HG02840 (cell line): ENCODE measurements at regions not wholly inside any gene's neighbourhood (a gene's known extent, or its start where the extent isn't known, plus 50 kb on each side); places are given as distances from the start of the nearest gene placed in this dataset.

Source experiments
- ATAC-seq: cut with Tn5 transposase; IDR thresholded peaks from one replicate; pipeline ENCODE4 v1.9.1; 2021; ENCODE audit warnings: mild to moderate bottlenecking, moderate library complexity, moderate number of reproducible peaks; ENCODE audit not compliant: unreplicated experiment, low FRiP score

DNA sequence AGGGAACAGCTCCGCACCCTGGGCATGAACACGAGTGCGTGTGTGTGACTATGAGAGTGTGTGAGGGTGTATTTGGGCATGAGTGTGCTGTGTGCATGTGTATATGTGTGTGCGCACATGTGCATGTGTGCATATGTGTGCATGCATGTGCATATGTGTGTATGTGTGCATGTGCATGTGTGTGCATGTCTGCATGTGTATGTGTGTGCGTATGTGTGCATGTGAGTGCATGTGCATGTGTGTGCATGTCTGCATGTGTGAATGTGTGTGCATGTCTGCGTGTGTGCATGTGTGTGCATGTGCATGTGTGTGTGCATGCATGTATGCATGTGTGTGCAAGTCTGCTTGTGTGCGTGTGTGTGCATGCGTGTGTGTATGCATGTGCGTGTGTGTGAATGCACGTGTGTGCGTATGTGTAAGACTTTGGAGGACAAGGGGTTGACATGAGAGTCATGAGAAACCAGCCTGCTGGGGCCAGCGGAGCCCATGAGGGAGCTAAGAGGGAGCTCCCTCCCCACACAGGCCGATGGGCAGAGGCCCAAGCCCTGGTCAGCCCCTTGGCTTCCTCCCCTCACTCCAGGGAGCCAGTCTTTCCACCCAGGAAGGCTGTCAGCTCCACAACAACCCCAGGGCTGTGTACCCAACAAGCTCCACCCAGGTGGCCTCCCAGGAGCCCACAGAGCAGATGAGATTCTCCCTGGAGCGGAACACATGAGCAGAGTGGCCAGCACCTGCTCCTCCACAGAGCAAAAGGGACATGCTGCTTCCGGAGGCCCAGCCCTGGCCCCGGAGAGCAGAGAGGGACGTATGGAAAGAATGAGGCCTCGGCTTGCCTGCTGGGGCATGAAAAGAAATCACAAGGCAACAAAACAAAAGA is 142.5 kb upstream of the PPP2R2D start:
- no peak for ATAC-seq

GRCh38 chr10:131758939-131759301 is 141.9 kb upstream of the PPP2R2D start:
- no peak for ATAC-seq

DNA sequence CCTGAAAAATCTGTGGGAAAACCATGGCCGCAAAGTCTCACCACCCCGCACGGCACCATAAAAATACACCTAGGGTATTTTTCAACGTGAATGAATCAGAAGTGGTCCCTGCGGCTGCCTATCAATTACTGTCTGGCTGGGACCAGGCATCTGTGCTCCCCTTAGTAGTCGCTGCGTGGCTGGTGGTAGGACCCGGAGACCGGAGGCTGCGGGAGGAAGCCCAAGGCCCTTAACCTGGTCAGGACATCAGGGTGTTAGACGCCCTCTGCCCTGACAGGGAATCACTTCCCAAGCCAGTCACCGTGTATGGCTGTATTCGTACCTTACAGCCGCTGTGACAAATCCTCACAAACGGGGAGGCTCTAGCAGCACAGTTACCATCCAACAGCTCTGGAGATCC is 141.5 kb upstream of the PPP2R2D start:
- ATAC-seq = no peak

GRCh38 chr10:131760416-131761166 is 140.2 kb upstream of the PPP2R2D start:
- ATAC-seq = no peak

- no peak for ATAC-seq
Observed at GRCh38 chr10:131762789-131763696, 137.8 kb upstream of the PPP2R2D start.

DNA sequence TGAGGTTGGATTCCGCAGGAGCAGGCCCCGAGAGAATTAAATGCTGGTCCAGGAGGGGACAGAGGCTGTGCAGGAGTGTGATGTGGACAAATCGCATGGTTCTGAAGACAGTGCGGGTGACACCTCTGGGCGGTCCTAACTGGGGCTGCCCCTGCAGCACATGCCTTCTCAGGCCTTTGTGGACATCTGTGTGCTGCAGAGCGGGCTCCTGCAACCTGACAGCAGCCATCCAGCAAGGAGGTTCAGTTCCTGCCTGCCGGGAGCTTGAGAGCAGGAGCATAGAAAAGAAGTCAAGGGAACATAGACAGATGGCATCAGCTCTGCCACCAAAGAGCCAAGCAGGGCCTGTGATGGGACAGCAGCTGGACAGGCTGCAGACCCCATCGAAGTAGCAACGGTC is 135.9 kb upstream of the PPP2R2D start:
- ATAC-seq = no peak

GRCh38 chr10:131766096-131766495 is 134.7 kb upstream of the PPP2R2D start:
- ATAC-seq = no peak

DNA sequence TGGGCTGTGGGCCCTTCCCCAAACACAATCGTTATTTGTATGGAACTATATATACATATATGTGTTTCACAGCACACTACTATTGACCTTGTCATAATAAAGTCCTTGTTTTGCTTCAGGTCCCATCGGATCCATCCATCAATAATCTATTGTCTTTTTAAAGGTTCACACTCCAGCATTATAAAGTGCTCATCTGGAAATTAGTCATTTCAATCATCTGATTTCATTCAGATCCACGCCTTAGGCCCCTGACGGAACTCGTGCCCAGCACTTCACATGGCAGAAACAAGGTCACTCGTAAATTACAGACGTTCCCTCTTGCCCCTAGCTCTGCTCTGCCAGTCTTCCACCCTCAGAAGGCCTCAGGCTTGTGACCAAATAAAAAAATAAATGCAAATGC is 133.1 kb upstream of the PPP2R2D start:
- ATAC-seq = no peak

DNA sequence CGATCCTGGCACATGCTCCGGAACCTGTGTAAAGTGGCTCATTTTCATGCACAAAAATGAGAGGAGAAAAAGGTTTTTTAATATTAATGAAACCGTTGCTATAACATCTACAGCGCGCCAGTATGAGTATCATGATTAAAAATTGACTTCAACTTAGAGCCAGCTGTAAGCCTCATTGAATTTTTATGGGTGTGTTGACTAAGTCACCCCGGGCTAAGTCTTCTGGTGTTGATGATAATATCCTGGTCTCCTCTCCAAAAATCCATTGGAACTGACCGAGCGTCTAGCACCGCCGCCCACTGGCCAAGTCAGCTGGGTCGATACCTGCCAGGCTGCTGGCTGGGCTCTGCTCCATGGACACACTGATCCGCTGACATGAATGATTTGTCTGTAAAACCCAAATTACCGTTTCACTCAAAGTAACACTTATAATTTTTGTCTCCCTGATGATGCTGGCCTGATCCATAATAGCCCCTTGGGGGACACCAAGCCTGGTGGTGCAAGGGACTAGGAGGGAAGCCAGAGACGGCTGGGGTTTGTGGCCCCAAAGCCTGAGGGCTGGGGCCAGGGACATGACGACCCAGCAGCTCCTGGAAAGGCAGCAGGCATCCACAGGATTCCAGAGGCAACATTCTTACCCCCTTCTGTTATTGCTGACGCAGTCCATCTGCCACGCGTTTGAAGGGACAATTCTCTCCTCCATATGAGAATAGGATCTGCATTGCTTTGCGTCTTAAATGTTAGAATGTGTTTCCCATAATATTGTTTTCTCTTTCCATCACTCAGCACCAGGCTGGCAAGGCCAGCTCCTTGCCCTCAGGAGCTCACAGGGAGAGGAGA is 131.0 kb upstream of the PPP2R2D start:
- no peak for ATAC-seq

GRCh38 chr10:131770946-131771633 is 129.7 kb upstream of the PPP2R2D start:
- no peak for ATAC-seq

DNA sequence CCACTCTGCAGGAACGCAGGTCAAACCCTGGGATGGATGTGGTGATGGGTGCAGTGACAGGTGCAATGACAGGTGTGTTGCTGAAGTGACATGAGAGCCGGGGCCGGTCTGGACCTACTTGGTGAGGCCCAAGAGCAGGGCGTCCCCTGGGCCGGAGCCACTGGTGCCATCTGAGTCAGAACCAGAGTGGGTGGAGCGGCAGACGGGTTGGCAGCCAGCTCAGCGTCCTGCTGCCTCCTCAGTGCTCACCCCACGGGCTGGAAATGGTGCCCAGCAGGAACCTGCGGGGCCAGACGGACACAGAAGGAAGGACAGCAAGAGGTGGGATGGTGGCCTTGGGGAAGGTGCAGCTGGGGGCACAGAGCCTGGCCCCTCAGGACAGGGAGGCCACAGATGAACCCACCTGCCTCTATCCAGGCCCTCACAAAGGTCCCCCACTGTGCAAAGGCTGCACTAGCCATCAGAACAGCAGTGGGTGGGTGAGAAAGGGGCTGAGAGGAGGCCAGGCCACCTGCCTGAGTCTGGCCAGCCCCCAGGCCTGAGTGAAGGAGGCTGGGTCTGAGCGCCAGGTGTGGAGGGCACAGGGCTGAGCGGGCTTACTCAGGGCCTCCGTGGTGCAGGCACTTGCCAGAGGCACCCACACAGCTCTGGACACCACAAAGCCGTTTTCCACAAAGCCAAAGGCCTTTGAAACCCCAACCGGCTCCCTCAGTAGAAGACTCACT is 129.0 kb upstream of the PPP2R2D start:
- ATAC-seq = no peak

GRCh38 chr10:131772441-131772840 is 128.4 kb upstream of the PPP2R2D start:
- no peak for ATAC-seq

DNA sequence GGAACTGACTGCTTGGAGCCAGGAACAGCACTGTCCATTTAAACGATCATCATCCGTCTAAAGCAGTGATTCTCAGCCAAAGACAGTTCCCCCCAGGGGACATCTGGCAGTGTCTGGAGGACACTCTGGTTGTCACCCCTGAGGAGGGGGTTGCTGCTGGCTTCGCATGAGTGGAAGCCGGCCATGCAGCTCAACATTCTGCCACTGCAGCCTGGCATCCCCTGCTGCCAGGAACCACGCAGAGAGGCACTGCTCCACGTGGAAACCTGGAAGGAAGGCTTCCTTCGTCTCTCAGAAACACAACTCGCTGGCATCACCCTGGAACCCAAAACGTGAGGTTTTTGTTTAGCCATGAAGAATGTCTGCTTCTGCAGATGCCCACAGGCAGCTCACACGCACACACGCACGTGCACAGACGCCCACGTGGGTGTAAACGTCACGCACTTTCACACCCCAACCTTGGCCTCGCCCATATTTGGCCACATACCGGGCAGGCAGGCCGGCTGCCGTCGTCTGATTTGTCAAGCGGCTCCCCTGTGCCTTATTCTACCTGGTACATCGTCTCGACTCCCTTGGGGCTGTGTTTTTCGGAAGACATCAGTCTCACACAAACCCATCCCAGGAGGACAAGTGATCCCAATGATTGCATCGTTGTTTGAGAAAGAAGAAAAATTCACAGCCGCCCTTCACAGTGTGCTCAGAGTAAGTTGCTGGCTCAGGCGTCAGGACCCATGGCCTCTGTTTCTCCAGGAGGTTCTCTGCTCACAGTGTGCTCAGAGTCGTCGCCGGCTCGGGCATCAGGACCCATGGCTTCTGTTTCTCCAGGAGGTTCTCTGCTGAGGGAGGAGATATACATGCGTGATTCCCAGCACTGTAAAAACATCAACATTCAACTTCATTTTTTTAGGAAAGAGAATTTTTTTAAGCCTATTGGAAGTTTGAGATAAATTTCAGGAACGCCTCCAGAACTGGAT is 127.2 kb upstream of the PPP2R2D start:
- ATAC-seq = no peak

GRCh38 chr10:131774681-131775085 is 126.1 kb upstream of the PPP2R2D start:
- ATAC-seq = no peak

GRCh38 chr10:131775433-131775832 is 125.4 kb upstream of the PPP2R2D start:
- no peak for ATAC-seq

GRCh38 chr10:131775833-131776232 is 125.0 kb upstream of the PPP2R2D start:
- ATAC-seq = no peak

GRCh38 chr10:131776496-131776895 is 124.3 kb upstream of the PPP2R2D start:
- no peak for ATAC-seq

- no peak for ATAC-seq
Observed at GRCh38 chr10:131777162-131777561, 123.6 kb upstream of the PPP2R2D start.
